Heart left ventricle (tissue), 16 donors: ENCODE measurements at regions not wholly inside any gene's neighbourhood (a gene's known extent, or its start where the extent isn't known, plus 50 kb on each side); places are given as distances from the start of the nearest gene placed in this dataset.

Source experiments
- ATAC-seq, 4 donors: fragments of 200-7000 bp; cut with Tn5 transposase; one replicate each; pipeline ENCODE4 v1.9.1; 2020 to 2022; ENCODE audit warnings: moderate library complexity in 4 of 4, mild to moderate bottlenecking in 3 of 4, moderate number of reproducible peaks in 1 of 4
- DNase-seq, 5 donors: peaks; one replicate each; pipeline ENCODE4 v3.0.0-alpha.2; 2020
- H3K27ac ChIP-seq, 12 donors: fragments of 200-600 bp; sonication (generic) in 4 of 12; one replicate each; pipeline versions ENCODE4 v1.5.0 to v1.8.0; 2016 to 2022; ENCODE audit warnings: mild to moderate bottlenecking in 2 of 12
- H3K27me3 ChIP-seq, 9 donors: fragments of 200-600 bp; sonication (generic) in 2 of 9; one replicate each; pipeline versions ENCODE4 v1.5.1 to v1.8.0; 2016 to 2022; ENCODE audit warnings: mild to moderate bottlenecking in 3 of 9
- H3K36me3 ChIP-seq, 9 donors: fragments of 200-600 bp; sonication (generic) in 2 of 9; one replicate each; pipeline versions ENCODE4 v1.5.0 to v1.8.0; 2018 to 2022; ENCODE audit warnings: mild to moderate bottlenecking in 2 of 9
- H3K4me1 ChIP-seq, 12 donors: fragments of 200-600 bp; sonication (generic) in 4 of 12; one replicate each; pipeline versions ENCODE4 v1.5.0 to v1.8.0; 2016 to 2022; ENCODE audit warnings: mild to moderate bottlenecking in 3 of 12
- H3K4me3 ChIP-seq, 12 donors: fragments of 200-600 bp; sonication (generic) in 4 of 12; one replicate each; pipeline versions ENCODE4 v1.5.0 to v1.8.0; 2017 to 2022; ENCODE audit warnings: mild to moderate bottlenecking in 9 of 12, moderate library complexity in 4 of 12
- H3K9me3 ChIP-seq, 12 donors: fragments of 200-600 bp; sonication (generic) in 4 of 12; one replicate each; pipeline versions ENCODE4 v1.5.0 to v1.8.0; 2016 to 2022; ENCODE audit warnings: mild to moderate bottlenecking in 1 of 12
- CTCF ChIP-seq, 12 donors: fragments of 200-600 bp; sonication (generic) in 4 of 12; IDR thresholded peaks; one replicate each; pipeline versions ENCODE4 v1.5.0 to v1.8.0; 2018 to 2022; ENCODE audit warnings: antibody characterized with exemption in 12 of 12, mild to moderate bottlenecking in 5 of 12
- POLR2A ChIP-seq, 2 donors: fragments of 450-650 bp; IDR thresholded peaks; one replicate each; pipeline ENCODE4 v1.6.1; 2017; ENCODE audit warnings: antibody characterized with exemption in 2 of 2, mild to moderate bottlenecking in 2 of 2, moderate library complexity in 2 of 2
- WGBS, 4 donors: extraction: QIAGEN DNeasy Blood & Tissue Kit in 2 of 4; methylation state at CpG; one replicate each; pipeline versions ENCODE4 v1.1.5 to v1.1.7; 2013 to 2018; 5-methylcytosine and 5-hydroxymethylcytosine counted together
- intact Hi-C, 10 donors: fragments of 100-400 bp; cut with DNase I; formaldehyde crosslinking; loops; one replicate each; pipeline versions ENCODE4 v1.11.1 to v1.14.2; 2022
- donor health status: ischemic (EF 13 %, LVEDD 7.1; RV severe dilation, severe dysfunction).
- donor health status: healthy with polysubstance abuse.
- donor health status: DM: no; HTN: yes; CAD: no.
- donor health status: DM: no; HTN: no; CAD: no.
- donor health status: ischemic (EF 25% LVEDD 6.9; RV normal size, moderate dysfunction).
- donor health status: ischemic (EF 25% LVEDD 5.7; RV mildly dilated, moderate dysfunction).
- donor health status: healthy.
- donor health status: DM: yes; HTN: yes; CAD: no.
- donor health status: ischemic (EF 35%, LVEDD 5.7; RV mildly dilated, moderate dysfunction).
- donor health status: nonischemic (EF 11% LVEDD 7.7; RV severe dilation, severe dysfunction).
- donor health status: DM: yes; HTN: yes; CAD: no.
- donor health status: PGD.
- donor health status: ischemic (EF 29% LVEDD 5.4; RV normal size, mild dysfunction).
- donor health status: nonischemic (EF 23%, LVEDD 6.1; RV moderate dilation, normal function).

DNA sequence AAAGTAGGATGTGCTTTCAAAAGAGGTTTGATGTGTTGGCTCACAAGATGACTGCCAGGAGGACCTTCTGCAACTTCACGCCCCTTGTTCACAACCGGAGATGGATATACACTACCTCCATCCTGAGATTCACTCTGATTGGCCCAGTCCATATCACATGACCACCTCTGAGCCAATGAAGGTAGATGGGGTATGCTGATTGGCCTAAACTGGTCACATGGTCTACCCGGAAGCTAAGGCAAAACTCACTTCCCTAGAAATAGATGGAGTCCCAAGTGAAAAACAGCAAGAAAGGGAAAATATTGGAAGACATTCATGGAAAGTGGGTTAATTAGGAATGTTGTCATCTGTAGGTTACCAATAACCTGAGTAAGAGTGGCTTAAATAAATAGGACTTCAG, 119.7 kb upstream of the MRI1 start:
- DNase-seq (no peak), ATAC-seq (no peak)
- TF ChIP-seq POLR2A (IDR thresholded peaks at IDR 0.05): no peak
- no peak for TF ChIP-seq CTCF (IDR thresholded peaks at IDR 0.05)
- no peak overlapping the region for H3K27ac ChIP-seq
- no peak overlapping the region for H3K4me3 ChIP-seq
- intact Hi-C loops: no loop called here
- 91 to 95% (median 93%) methylated on average over 3 of the region's 3 CpGs for WGBS, 4 donors
- no peaks in the 10 kb centered on the region for H3K4me1 ChIP-seq
- H3K9me3 ChIP-seq: peaks cover 0 to 3% (median 0%) of the 10 kb centered on the region in 12 donors
- H3K27me3 ChIP-seq: no peaks in the 10 kb centered on the region
- H3K36me3 ChIP-seq: no peaks in the 10 kb centered on the region

- intact Hi-C loops: no loop called here
- no peaks in the 10 kb centered on the region for H3K9me3 ChIP-seq
- H3K36me3 ChIP-seq: no peaks in the 10 kb centered on the region
- H3K27me3 ChIP-seq: peaks cover 0 to 6% (median 0%) of the 10 kb centered on the region in 9 donors
- TF ChIP-seq POLR2A (IDR thresholded peaks at IDR 0.05): no peak
- no peak for TF ChIP-seq CTCF (IDR thresholded peaks at IDR 0.05)
- WGBS, 4 donors: 63 to 81% (median 72%) methylated on average over 1 of the region's 1 CpG
- no peak overlapping the region for H3K27ac ChIP-seq
- no peaks in the 10 kb centered on the region for H3K4me1 ChIP-seq
- no peak for DNase-seq
- no peak for ATAC-seq
- no peak overlapping the region for H3K4me3 ChIP-seq
These were observed 123.7 kb upstream of the MRI1 start for GRCh38 chr19:13640611-13641010.

DNA sequence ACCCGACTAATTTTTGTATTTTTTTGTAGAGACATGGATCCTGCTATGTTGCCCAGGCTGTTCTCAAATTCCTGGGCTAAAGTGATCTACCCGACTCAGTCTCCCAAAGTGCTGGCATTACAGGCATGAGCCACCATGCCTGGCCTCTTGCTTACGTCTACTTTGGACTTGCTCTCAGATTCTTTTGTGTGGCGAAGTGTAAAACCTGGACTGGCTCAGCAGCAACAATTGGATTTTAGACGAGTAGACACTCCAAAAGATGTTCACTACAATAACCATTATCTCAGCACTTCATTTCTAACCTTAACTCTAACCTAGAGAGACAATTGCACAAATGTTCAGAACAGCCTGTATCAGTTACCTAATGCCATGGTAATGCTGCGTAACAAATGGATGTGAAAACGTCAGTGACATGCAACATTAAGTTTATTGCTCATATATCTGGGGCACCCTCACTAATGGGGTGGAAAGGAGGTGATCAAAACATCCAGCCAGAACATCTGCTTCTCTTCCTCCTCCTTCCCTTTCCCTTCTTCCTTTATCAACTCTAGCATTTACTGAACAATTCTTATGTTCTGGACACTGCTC, 124.9 kb upstream of the MRI1 start:
- 65 to 69% (median 68%) methylated on average over 7 of the region's 7 CpGs for WGBS, 4 donors

GRCh38 chr19:13637664-13638063, 126.7 kb upstream of the MRI1 start:
- no peak for TF ChIP-seq CTCF (IDR thresholded peaks at IDR 0.05)
- Histone ChIP-seq H3K27me3 (peaks cover 0 to 6% (median 0%) of the 10 kb centered on the region in 9 donors), H3K4me3 (no peak overlapping the region), H3K9me3 (no peaks in the 10 kb centered on the region), H3K36me3 (no peaks in the 10 kb centered on the region), H3K4me1 (no peaks in the 10 kb centered on the region), H3K27ac (no peak overlapping the region)
- WGBS, 4 donors: 82 to 89% (median 83%) methylated on average over 6 of the region's 6 CpGs
- ATAC-seq (no peak), DNase-seq (no peak)
- intact Hi-C loops: no loop called here

More for the DNA sequence above, 124.9 kb upstream of the MRI1 start:
- DNase-seq (no peak), ATAC-seq (no peak)
- intact Hi-C loops: no loop called here
- H3K27me3 ChIP-seq: peaks cover 0 to 6% (median 0%) of the 10 kb centered on the region in 9 donors
- no peak overlapping the region for H3K27ac ChIP-seq
- H3K9me3 ChIP-seq: no peaks in the 10 kb centered on the region
- H3K4me1 ChIP-seq: no peaks in the 10 kb centered on the region
- TF ChIP-seq CTCF (IDR thresholded peaks at IDR 0.05) (no peak), POLR2A (IDR thresholded peaks at IDR 0.05) (no peak)
- no peaks in the 10 kb centered on the region for H3K36me3 ChIP-seq
- H3K4me3 ChIP-seq: no peak overlapping the region
